CD14-positive monocyte (primary cell): ENCODE measurements at regions not wholly inside any gene's neighbourhood (a gene's known extent, or its start where the extent isn't known, plus 50 kb on each side); places are given as distances from the start of the nearest gene placed in this dataset.
"Not testable (repeated sequence)": the region's sequence is repeated elsewhere in the genome, so short reads cannot be mapped to it uniquely, and the experiment has no call there.

Source experiments
- DNase-seq, 3 donors: peaks; one replicate each; pipeline ENCODE4 v3.0.0-alpha.2; 2011 to 2022
- H2AFZ ChIP-seq: 2 replicates; pipeline ENCODE4 v1.6.0; 2012; ENCODE audit warnings: mild to moderate bottlenecking, low read depth, low read length, inconsistent platforms; ENCODE audit not compliant: insufficient read depth, poor library complexity, severe bottlenecking
- H3K27ac ChIP-seq, 2 donors: 1 replicate in 1 of 2; 2 replicates in 1 of 2; pipeline ENCODE4 v1.5.1; 2012 to 2013; ENCODE audit warnings: low read length in 2 of 2, control low read depth in 1 of 2, inconsistent platforms in 1 of 2, low read depth in 1 of 2, mild to moderate bottlenecking in 1 of 2
- H3K27me3 ChIP-seq, 2 donors: one replicate each; pipeline versions ENCODE4 v1.6.0 to v1.6.1; 2011 to 2013; ENCODE audit warnings: low read length in 2 of 2; ENCODE audit not compliant: control insufficient read depth in 2 of 2, insufficient read depth in 2 of 2
- H3K36me3 ChIP-seq, 2 donors: replicated peaks in 1 of 2; 1 replicate in 1 of 2; 2 replicates in 1 of 2; pipeline versions ENCODE4 v1.5.1 to v1.6.1; 2012 to 2013; ENCODE audit warnings: low read length in 2 of 2, control low read depth in 1 of 2, inconsistent platforms in 1 of 2, mild to moderate bottlenecking in 1 of 2; ENCODE audit not compliant: insufficient read depth in 2 of 2, control insufficient read depth in 1 of 2
- H3K4me1 ChIP-seq, 2 donors: 1 replicate in 1 of 2; 2 replicates in 1 of 2; pipeline versions ENCODE4 v1.5.1 to v1.6.1; 2012 to 2013; ENCODE audit warnings: low read length in 2 of 2, control low read depth in 1 of 2, inconsistent platforms in 1 of 2, mild to moderate bottlenecking in 1 of 2, moderate library complexity in 1 of 2; ENCODE audit not compliant: insufficient read depth in 2 of 2, control insufficient read depth in 1 of 2
- H3K4me2 ChIP-seq: replicated peaks from 2 replicates; pipeline ENCODE3; 2012; ENCODE audit warnings: low read length, moderate library complexity, mild to moderate bottlenecking; ENCODE audit not compliant: poor library complexity, severe bottlenecking; ENCODE audit errors: extremely low read depth
- H3K4me3 ChIP-seq, 3 experiments: fragments of 200-600 bp in 1 of 3; sonication (generic) in 1 of 3; replicated peaks in 1 of 3; 1 replicate in 2 of 3; 2 replicates in 1 of 3; pipeline ENCODE4 v1.5.1; 2011 to 2013; ENCODE audit warnings: low read length in 3 of 3, mild to moderate bottlenecking in 3 of 3, control low read depth in 2 of 3, low read depth in 2 of 3, inconsistent platforms in 1 of 3, moderate library complexity in 1 of 3
- H3K79me2 ChIP-seq: 2 replicates; pipeline ENCODE4 v1.6.0; 2012; ENCODE audit warnings: mild to moderate bottlenecking, control low read depth, inconsistent platforms, low read length, moderate library complexity; ENCODE audit not compliant: insufficient read depth
- H3K9ac ChIP-seq: 2 replicates; pipeline ENCODE4 v1.6.0; 2017; ENCODE audit warnings: low read length, mild to moderate bottlenecking; ENCODE audit not compliant: insufficient read depth, poor library complexity, severe bottlenecking
- H3K9me3 ChIP-seq, 2 donors: replicated peaks in 1 of 2; 1 replicate in 1 of 2; 2 replicates in 1 of 2; pipeline versions ENCODE4 v1.5.1 to v1.6.1; 2012 to 2013; ENCODE audit warnings: low read length in 2 of 2, control low read depth in 1 of 2; ENCODE audit not compliant: control insufficient read depth in 1 of 2, insufficient read depth in 1 of 2
- H4K20me1 ChIP-seq: 2 replicates; pipeline ENCODE4 v1.6.0; 2012; ENCODE audit warnings: mild to moderate bottlenecking, low read length, control low read depth, moderate library complexity; ENCODE audit not compliant: insufficient read depth
- H3K27ac Mint-ChIP-seq, 7 donors: one replicate each; pipeline ENCODE4 v1.8.0; 2020; ENCODE audit warnings: mild to moderate bottlenecking in 7 of 7, mixed read lengths in 7 of 7, moderate library complexity in 6 of 7, inconsistent platforms in 2 of 7
- H3K27me3 Mint-ChIP-seq, 3 donors: one replicate each; pipeline ENCODE4 v1.8.0; 2021 to 2022; ENCODE audit warnings: low read depth in 3 of 3, mild to moderate bottlenecking in 3 of 3, mixed read lengths in 3 of 3, moderate library complexity in 3 of 3, inconsistent platforms in 1 of 3
- H3K36me3 Mint-ChIP-seq, 2 donors: one replicate each; pipeline ENCODE4 v1.8.0; 2020; ENCODE audit warnings: mixed read lengths in 2 of 2, inconsistent platforms in 1 of 2, mild to moderate bottlenecking in 1 of 2
- H3K4me1 Mint-ChIP-seq: one replicate; pipeline ENCODE4 v1.8.0; 2020; ENCODE audit warnings: mild to moderate bottlenecking, mixed read lengths
- H3K4me3 Mint-ChIP-seq, 2 donors: one replicate each; pipeline ENCODE4 v1.8.0; 2020; ENCODE audit warnings: mild to moderate bottlenecking in 2 of 2, mixed read lengths in 2 of 2, moderate library complexity in 1 of 2
- H3K9me3 Mint-ChIP-seq, 7 donors: one replicate each; pipeline ENCODE4 v1.8.0; 2020 to 2022; ENCODE audit warnings: mixed read lengths in 7 of 7, mild to moderate bottlenecking in 6 of 7, moderate library complexity in 6 of 7, inconsistent platforms in 2 of 7
- CTCF ChIP-seq: fragments of 200-600 bp; IDR thresholded peaks from one replicate; pipeline ENCODE4 v1.8.0; 2022; ENCODE audit warnings: antibody characterized with exemption, mild to moderate bottlenecking
- WGBS: methylation state at CpG from one replicate; pipeline ENCODE4 v1.1.5; 2013; ENCODE audit warnings: missing lambda C conversion rate; ENCODE audit not compliant: insufficient coverage; 5-methylcytosine and 5-hydroxymethylcytosine counted together
- intact Hi-C, 2 donors: fragments of 100-400 bp; cut with micrococcal nuclease; formaldehyde crosslinking; loops; one replicate each; pipeline versions ENCODE4 v1.15.0 to v1.15.1; 2023

- Histone ChIP-seq H3K27me3 (no peaks in the 10 kb centered on the region), H3K79me2 (no peaks in the 10 kb centered on the region), H3K4me1 (no peaks in the 10 kb centered on the region), H3K36me3 (no peaks in the 10 kb centered on the region), H4K20me1 (no peaks in the 10 kb centered on the region), H3K27ac (no peak overlapping the region), H3K4me2 (no peak overlapping the region), H2AFZ (no peak overlapping the region), H3K4me3 (no peak overlapping the region), H3K9ac (no peak overlapping the region), H3K9me3 (peaks cover 5 to 6% of the 10 kb centered on the region in 2 donors)
- no peaks in the 10 kb centered on the region for H3K4me1 Mint-ChIP-seq
- DNase-seq = no peak
- H3K27ac Mint-ChIP-seq = no peak overlapping the region
- peaks cover 2 to 14% (median 4%) of the 10 kb centered on the region in 7 donors for H3K9me3 Mint-ChIP-seq
- H3K27me3 Mint-ChIP-seq = peaks cover 0 to 1% (median 0%) of the 10 kb centered on the region in 3 donors
- H3K36me3 Mint-ChIP-seq = no peaks in the 10 kb centered on the region
- H3K4me3 Mint-ChIP-seq = no peak overlapping the region
- no CpG with 5 or more reads among the region's 2 CpGs for WGBS
- TF ChIP-seq CTCF = no peak
- intact Hi-C loops = no loop called here
These were observed 2280.6 kb upstream of the ACO1 start for GRCh38 chr9:30103647-30104394.

- H3K27me3 Mint-ChIP-seq, H3K36me3 Mint-ChIP-seq, H3K36me3 ChIP-seq, H3K27ac Mint-ChIP-seq, H3K4me1 Mint-ChIP-seq, H3K4me1 ChIP-seq, H3K27me3 ChIP-seq, H3K9me3 ChIP-seq, H3K9ac ChIP-seq, H2AFZ ChIP-seq, H3K4me2 ChIP-seq, DNase-seq, intact Hi-C loops, H3K4me3 Mint-ChIP-seq, H3K4me3 ChIP-seq, H3K27ac ChIP-seq, H3K79me2 ChIP-seq, H4K20me1 ChIP-seq: not testable (repeated sequence)
- WGBS = 100% methylated on average over 1 of the region's 8 CpGs
- peaks cover 2 to 14% (median 5%) of the 10 kb centered on the region in 7 donors for H3K9me3 Mint-ChIP-seq
These were observed 2277.3 kb upstream of the ACO1 start for GRCh38 chr9:30107134-30107533.
